ENCODE measurements at regions not wholly inside any gene's neighbourhood (a gene's known extent, or its start where the extent isn't known, plus 50 kb on each side); places are given as distances from the start of the nearest gene placed in this dataset.

GRCh38 chr5:3372289-3372688 lies 223.3 kb upstream of the IRX1 start:
- DNase-seq (ENCODE audit: low spot score): no peak
- in situ Hi-C loops (cut with MboI; ENCODE audit: low sequenced_read_pairs, unreplicated experiment): no loop called here
- TF ChIP-seq CTCF (IDR thresholded peaks at IDR 0.05; ENCODE audit: borderline replicate concordance, control extremely low read depth, extremely low read depth, insufficient read depth, missing control alignments): no peak

GRCh38 chr5:3365501-3366215 lies 230.0 kb upstream of the IRX1 start:
- no peak for DNase-seq (ENCODE audit: low spot score)
- in situ Hi-C loops (cut with MboI; ENCODE audit: low sequenced_read_pairs, unreplicated experiment): no loop called here

GRCh38 chr5:3364941-3365340 lies 230.7 kb upstream of the IRX1 start:
- in situ Hi-C loops (cut with MboI; ENCODE audit: low sequenced_read_pairs, unreplicated experiment): no loop called here
- DNase-seq (ENCODE audit: low spot score): no peak
- TF ChIP-seq CTCF (IDR thresholded peaks at IDR 0.05; ENCODE audit: borderline replicate concordance, control extremely low read depth, extremely low read depth, insufficient read depth, missing control alignments): no peak

More at GRCh38 chr5:3365501-3366215, 230.0 kb upstream of the IRX1 start:
- no peak for TF ChIP-seq CTCF (IDR thresholded peaks at IDR 0.05; ENCODE audit: borderline replicate concordance, control extremely low read depth, extremely low read depth, insufficient read depth, missing control alignments)

GRCh38 chr5:3364433-3364832 lies 231.2 kb upstream of the IRX1 start:
- DNase-seq (ENCODE audit: low spot score): no peak
- TF ChIP-seq CTCF (IDR thresholded peaks at IDR 0.05; ENCODE audit: borderline replicate concordance, control extremely low read depth, extremely low read depth, insufficient read depth, missing control alignments): no peak
- in situ Hi-C loops (cut with MboI; ENCODE audit: low sequenced_read_pairs, unreplicated experiment): no loop called here

GRCh38 chr5:3362606-3362910 lies 233.1 kb upstream of the IRX1 start:
- no peak for TF ChIP-seq CTCF (IDR thresholded peaks at IDR 0.05; ENCODE audit: borderline replicate concordance, control extremely low read depth, extremely low read depth, insufficient read depth, missing control alignments)
- no peak for DNase-seq (ENCODE audit: low spot score)
- in situ Hi-C loops (cut with MboI; ENCODE audit: low sequenced_read_pairs, unreplicated experiment): no loop called here

GRCh38 chr5:3361811-3362605 lies 233.6 kb upstream of the IRX1 start:
- in situ Hi-C loops (cut with MboI; ENCODE audit: low sequenced_read_pairs, unreplicated experiment): no loop called here
- no peak for TF ChIP-seq CTCF (IDR thresholded peaks at IDR 0.05; ENCODE audit: borderline replicate concordance, control extremely low read depth, extremely low read depth, insufficient read depth, missing control alignments)
- no peak for DNase-seq (ENCODE audit: low spot score)
